GM23248 (cell line): ENCODE measurements at regions not wholly inside any gene's neighbourhood (a gene's known extent, or its start where the extent isn't known, plus 50 kb on each side); places are given as distances from the start of the nearest gene placed in this dataset.

Experiments used
- EZH2 ChIP-seq: fragments of 200-600 bp; sonication (generic); IDR thresholded peaks from 2 replicates; pipeline ENCODE4 v1.6.1; 2018; ENCODE audit warnings: antibody characterized with exemption, mild to moderate bottlenecking; ENCODE audit not compliant: insufficient read depth, poor library complexity, severe bottlenecking
- EZH2phosphoT487 ChIP-seq: fragments of 200-600 bp; sonication (generic); IDR thresholded peaks from 2 replicates; pipeline ENCODE4 v1.6.1; 2018; ENCODE audit warnings: antibody characterized with exemption, moderate library complexity, mild to moderate bottlenecking, low read depth; ENCODE audit not compliant: insufficient read depth

DNA sequence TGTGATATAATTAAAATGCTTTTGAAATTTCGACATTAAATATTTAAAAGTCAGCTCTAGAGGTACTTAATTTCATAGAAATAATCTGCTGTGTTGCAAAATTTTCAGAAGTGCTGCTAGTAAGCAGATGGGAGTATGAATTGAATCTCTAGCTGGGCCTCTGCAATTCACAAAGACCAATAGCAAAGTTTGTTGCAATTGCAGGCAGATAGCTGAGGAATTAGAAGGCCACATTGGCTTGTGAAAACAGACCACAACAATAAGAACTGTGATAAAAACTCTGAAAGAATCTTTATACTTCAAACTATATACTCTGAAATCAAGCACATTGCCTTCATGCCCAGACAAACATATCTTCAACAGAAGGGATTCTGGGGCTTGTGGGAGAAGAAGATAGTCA is 636.3 kb upstream of the SOX9 start:
- TF ChIP-seq EZH2 (no peak), EZH2phosphoT487 (no peak)
